ENCODE measurements at regions not wholly inside any gene's neighbourhood (a gene's known extent, or its start where the extent isn't known, plus 50 kb on each side); places are given as distances from the start of the nearest gene placed in this dataset.

- TF ChIP-seq CTCF (IDR thresholded peaks at IDR 0.05; ENCODE audit: borderline replicate concordance, extremely low read depth, low read length, poor library complexity, severe bottlenecking) (no peak), EZH2 (IDR thresholded peaks at IDR 0.05; ENCODE audit: borderline replicate concordance, low read depth, low read length, severe bottlenecking) (no peak)
Measured at GRCh38 chr5:44486591-44486990, 97.4 kb upstream of the FGF10 start.
